HL-60 (cell line): ENCODE measurements at regions not wholly inside any gene's neighbourhood (a gene's known extent, or its start where the extent isn't known, plus 50 kb on each side); places are given as distances from the start of the nearest gene placed in this dataset.

Experiments used
- DNase-seq, 2 experiments: peaks; one replicate each; pipeline ENCODE4 v3.0.0-alpha.2; 2010 to 2020; ENCODE audit warnings: low read depth in 1 of 2, low spot score in 1 of 2
- H3K27ac ChIP-seq: fragments of 250-450 bp; sonication (Bioruptor Pico); replicated peaks from 2 replicates; pipeline ENCODE4 v1.5.1; 2020; ENCODE audit warnings: mild to moderate bottlenecking, moderate library complexity
- H3K27me3 ChIP-seq: fragments of 250-450 bp; sonication (Bioruptor Pico); 2 replicates; pipeline ENCODE4 v1.5.1; 2021; ENCODE audit warnings: mild to moderate bottlenecking, moderate library complexity; ENCODE audit not compliant: insufficient read depth, poor library complexity, severe bottlenecking
- H3K4me3 ChIP-seq: replicated peaks from 2 replicates; pipeline ENCODE4 v1.5.1; 2011; ENCODE audit warnings: mild to moderate bottlenecking, control low read depth, low read length; ENCODE audit not compliant: insufficient read depth
- CTCF ChIP-seq: IDR thresholded peaks from one replicate; pipeline ENCODE4 v1.5.1; 2011; ENCODE audit warnings: low read length, control low read depth, inconsistent platforms; ENCODE audit not compliant: insufficient read depth
- GABPA ChIP-seq: IDR thresholded peaks from 2 replicates; pipeline ENCODE4 v1.6.1; 2012; ENCODE audit warnings: low read depth
- POLR2AphosphoS5 ChIP-seq: IDR thresholded peaks from 2 replicates; pipeline ENCODE4 v1.6.1; 2012; ENCODE audit warnings: low read depth
- REST ChIP-seq: IDR thresholded peaks from 2 replicates; pipeline ENCODE4 v1.6.1; 2012; ENCODE audit warnings: low read depth; ENCODE audit not compliant: insufficient replicate concordance
- SPI1 ChIP-seq: IDR thresholded peaks from 2 replicates; pipeline ENCODE4 v1.6.1; 2012; ENCODE audit warnings: low read depth, mild to moderate bottlenecking, borderline replicate concordance

- H3K27me3 ChIP-seq: no peaks in the 10 kb centered on the region
- TF ChIP-seq CTCF (no peak), POLR2AphosphoS5 (no peak), GABPA (no peak), REST (no peak), SPI1 (no peak)
- no peak overlapping the region for H3K27ac ChIP-seq
- no peak for DNase-seq
- no peak overlapping the region for H3K4me3 ChIP-seq
Measured at GRCh38 chr1:222940095-222940494, 125.3 kb downstream of the DISP1 start.

GRCh38 chr1:222940906-222941305, 126.1 kb downstream of the DISP1 start:
- H3K27ac ChIP-seq: no peak overlapping the region
- no peaks in the 10 kb centered on the region for H3K27me3 ChIP-seq
- no peak overlapping the region for H3K4me3 ChIP-seq
- TF ChIP-seq SPI1 (no peak), GABPA (no peak), REST (no peak), CTCF (no peak), POLR2AphosphoS5 (no peak)
- no peak for DNase-seq

GRCh38 chr1:222941425-222941824, 126.6 kb downstream of the DISP1 start:
- Histone ChIP-seq H3K27me3 (no peaks in the 10 kb centered on the region), H3K4me3 (no peak overlapping the region), H3K27ac (no peak overlapping the region)
- TF ChIP-seq GABPA (no peak), POLR2AphosphoS5 (no peak)
- DNase-seq: no peak

- H3K27me3 ChIP-seq: no peaks in the 10 kb centered on the region
- DNase-seq: no peak
- TF ChIP-seq REST: no peak
- TF ChIP-seq CTCF: no peak
- TF ChIP-seq GABPA: no peak
- TF ChIP-seq SPI1: no peak
- no peak for TF ChIP-seq POLR2AphosphoS5
- no peak overlapping the region for H3K27ac ChIP-seq
- H3K4me3 ChIP-seq: no peak overlapping the region
Measured at GRCh38 chr1:222946436-222946835, 131.6 kb downstream of the DISP1 start.
